Mesothelial cell of epicardium (in vitro differentiated cells): ENCODE measurements at regions not wholly inside any gene's neighbourhood (a gene's known extent, or its start where the extent isn't known, plus 50 kb on each side); places are given as distances from the start of the nearest gene placed in this dataset.
"Not testable (repeated sequence)": the region's sequence is repeated elsewhere in the genome, so short reads cannot be mapped to it uniquely, and the experiment has no call there.

Source experiments
- DNase-seq, 2 experiments: peaks; one replicate each; pipeline ENCODE4 v3.0.0; 2021; ENCODE audit warnings: low spot score in 2 of 2; ENCODE audit not compliant: unreplicated experiment in 2 of 2
- H3K27ac Mint-ChIP-seq: 2 replicates; pipeline ENCODE4 v1.8.0; 2021; ENCODE audit warnings: mixed read lengths
- H3K27me3 Mint-ChIP-seq: 2 replicates; pipeline ENCODE4 v1.8.0; 2021; ENCODE audit warnings: low read depth, mixed read lengths
- H3K36me3 Mint-ChIP-seq: 2 replicates; pipeline ENCODE4 v1.8.0; 2021; ENCODE audit warnings: mixed read lengths
- H3K4me1 Mint-ChIP-seq: 2 replicates; pipeline ENCODE4 v1.8.0; 2021; ENCODE audit warnings: mixed read lengths
- H3K4me3 Mint-ChIP-seq: 2 replicates; pipeline ENCODE4 v1.8.0; 2021; ENCODE audit warnings: mild to moderate bottlenecking, moderate library complexity, mixed read lengths
- H3K9me3 Mint-ChIP-seq: 2 replicates; pipeline ENCODE4 v1.8.0; 2021; ENCODE audit warnings: mixed read lengths
- TF ChIP-seq, protein P1 (sequence below): fragments of 200-600 bp; sonication (generic); IDR thresholded peaks from one replicate; pipeline ENCODE4 v1.5.0; 2021; ENCODE audit warnings: antibody characterized with exemption; ENCODE audit not compliant: unreplicated experiment

DNA sequence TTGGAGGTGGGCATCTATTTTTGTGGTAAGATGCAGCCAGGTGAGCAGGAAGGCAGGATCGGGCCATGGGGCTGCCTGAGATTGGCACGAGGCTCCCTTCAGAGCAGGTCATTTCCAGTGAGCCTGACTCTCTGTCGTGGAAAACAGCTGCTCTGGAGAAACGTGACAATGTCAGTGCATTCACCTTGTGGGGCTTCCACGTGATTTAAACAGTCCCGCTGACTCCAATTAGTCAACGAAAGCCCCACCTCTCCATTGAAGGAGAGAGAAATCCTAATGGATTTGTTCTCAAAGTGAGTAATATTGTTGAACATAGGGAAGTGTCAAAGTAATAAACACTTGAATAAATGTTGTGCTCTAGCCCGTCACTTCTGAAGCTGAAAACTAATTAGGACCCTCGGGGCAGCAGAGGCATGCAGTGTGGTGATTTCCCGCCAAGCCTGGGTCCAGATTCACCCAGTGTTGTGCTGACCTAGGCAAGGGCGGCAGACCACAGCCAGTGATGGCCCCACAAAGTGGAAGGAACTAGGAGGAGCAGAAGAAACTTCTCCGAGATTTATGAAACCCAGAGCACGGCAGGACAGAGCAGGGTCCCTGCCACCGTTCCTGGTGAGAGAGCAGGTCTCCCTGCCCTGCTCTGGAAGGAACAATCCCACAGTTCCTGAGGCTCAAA lies 172.5 kb upstream of the C1orf174 start:
- no peaks in the 10 kb centered on the region for H3K4me1 Mint-ChIP-seq
- peaks cover 44% of the 10 kb centered on the region for H3K27me3 Mint-ChIP-seq
- no peaks in the 10 kb centered on the region for H3K9me3 Mint-ChIP-seq
- H3K27ac Mint-ChIP-seq, result no peak overlapping the region
- TF ChIP-seq, protein P1, sequence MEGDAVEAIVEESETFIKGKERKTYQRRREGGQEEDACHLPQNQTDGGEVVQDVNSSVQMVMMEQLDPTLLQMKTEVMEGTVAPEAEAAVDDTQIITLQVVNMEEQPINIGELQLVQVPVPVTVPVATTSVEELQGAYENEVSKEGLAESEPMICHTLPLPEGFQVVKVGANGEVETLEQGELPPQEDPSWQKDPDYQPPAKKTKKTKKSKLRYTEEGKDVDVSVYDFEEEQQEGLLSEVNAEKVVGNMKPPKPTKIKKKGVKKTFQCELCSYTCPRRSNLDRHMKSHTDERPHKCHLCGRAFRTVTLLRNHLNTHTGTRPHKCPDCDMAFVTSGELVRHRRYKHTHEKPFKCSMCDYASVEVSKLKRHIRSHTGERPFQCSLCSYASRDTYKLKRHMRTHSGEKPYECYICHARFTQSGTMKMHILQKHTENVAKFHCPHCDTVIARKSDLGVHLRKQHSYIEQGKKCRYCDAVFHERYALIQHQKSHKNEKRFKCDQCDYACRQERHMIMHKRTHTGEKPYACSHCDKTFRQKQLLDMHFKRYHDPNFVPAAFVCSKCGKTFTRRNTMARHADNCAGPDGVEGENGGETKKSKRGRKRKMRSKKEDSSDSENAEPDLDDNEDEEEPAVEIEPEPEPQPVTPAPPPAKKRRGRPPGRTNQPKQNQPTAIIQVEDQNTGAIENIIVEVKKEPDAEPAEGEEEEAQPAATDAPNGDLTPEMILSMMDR, result no peak
- no peak overlapping the region for H3K4me3 Mint-ChIP-seq
- DNase-seq, result no peak
- H3K36me3 Mint-ChIP-seq, result no peaks in the 10 kb centered on the region

DNA sequence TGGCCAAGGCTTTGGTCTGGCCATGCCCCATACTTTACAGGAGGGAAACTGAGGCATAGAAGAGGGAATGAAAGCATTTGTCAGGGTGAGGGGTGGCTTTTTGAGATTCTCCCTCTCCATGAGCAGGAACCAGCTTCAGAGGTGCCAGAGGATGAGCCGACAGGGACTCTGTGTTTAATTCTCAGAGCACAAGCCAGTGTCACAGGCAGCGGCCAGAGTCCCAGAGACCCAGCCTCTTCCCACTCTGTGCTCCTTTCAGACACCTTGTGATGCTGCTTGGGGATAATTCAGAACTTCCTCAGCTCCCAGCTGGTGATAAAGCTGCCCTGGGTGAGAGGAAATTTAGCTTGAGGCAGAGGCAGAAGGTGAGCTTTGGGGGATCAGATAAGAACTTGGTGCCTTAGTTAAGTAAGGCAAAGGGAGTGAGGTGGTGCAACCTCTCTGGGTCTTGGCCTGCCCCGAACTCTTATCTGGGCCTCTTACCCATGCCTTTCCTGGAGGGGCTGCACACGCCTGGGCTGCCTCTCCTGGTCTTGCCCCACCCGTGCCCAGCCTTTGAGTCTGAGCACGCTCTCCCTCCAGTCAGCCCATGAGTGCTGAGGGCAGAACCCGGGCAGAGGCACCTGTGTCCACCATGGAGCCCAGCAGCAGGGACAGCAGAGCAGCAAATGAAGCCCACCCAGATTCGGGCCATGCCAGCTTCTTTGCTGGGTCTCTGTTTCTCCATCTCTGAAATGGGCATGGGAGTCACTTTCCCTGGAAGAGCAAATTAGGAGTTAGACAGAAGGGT lies 175.6 kb upstream of the C1orf174 start:
- TF ChIP-seq, protein P1, result no peak
- peaks cover 40% of the 10 kb centered on the region for H3K27me3 Mint-ChIP-seq
- H3K27ac Mint-ChIP-seq, result no peak overlapping the region

DNA sequence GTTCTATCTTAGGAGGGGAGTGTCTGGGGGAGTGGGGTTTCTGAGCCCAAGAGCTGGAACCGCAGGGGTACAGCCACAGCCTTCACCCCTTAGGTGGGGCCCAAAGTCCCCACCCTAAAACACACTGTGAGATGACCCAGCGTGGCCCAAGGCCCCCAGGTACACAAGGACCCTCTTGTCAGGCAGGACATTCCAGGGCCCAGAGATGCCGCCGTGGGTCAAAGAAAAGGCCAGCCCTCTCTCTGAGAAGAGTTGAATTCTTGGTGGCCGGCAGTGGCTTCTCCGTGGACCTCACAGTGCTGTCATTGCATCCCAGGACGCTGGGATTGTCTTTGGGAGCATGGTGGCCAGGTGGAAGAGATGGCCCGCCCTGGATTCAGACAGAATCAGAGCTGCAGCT lies 176.3 kb upstream of the C1orf174 start:
- DNase-seq, result no peak
- Mint-ChIP-seq H3K4me3 (no peak overlapping the region), H3K27me3 (peaks cover 36% of the 10 kb centered on the region), H3K4me1 (no peaks in the 10 kb centered on the region), H3K36me3 (no peaks in the 10 kb centered on the region), H3K9me3 (peaks cover 18% of the 10 kb centered on the region), H3K27ac (no peak overlapping the region)
- TF ChIP-seq, protein P1, result no peak

More for the DNA sequence above, 175.6 kb upstream of the C1orf174 start:
- Mint-ChIP-seq H3K36me3 (no peaks in the 10 kb centered on the region), H3K9me3 (peaks cover 12% of the 10 kb centered on the region), H3K4me1 (no peaks in the 10 kb centered on the region), H3K4me3 (no peak overlapping the region)
- DNase-seq, result no peak

DNA sequence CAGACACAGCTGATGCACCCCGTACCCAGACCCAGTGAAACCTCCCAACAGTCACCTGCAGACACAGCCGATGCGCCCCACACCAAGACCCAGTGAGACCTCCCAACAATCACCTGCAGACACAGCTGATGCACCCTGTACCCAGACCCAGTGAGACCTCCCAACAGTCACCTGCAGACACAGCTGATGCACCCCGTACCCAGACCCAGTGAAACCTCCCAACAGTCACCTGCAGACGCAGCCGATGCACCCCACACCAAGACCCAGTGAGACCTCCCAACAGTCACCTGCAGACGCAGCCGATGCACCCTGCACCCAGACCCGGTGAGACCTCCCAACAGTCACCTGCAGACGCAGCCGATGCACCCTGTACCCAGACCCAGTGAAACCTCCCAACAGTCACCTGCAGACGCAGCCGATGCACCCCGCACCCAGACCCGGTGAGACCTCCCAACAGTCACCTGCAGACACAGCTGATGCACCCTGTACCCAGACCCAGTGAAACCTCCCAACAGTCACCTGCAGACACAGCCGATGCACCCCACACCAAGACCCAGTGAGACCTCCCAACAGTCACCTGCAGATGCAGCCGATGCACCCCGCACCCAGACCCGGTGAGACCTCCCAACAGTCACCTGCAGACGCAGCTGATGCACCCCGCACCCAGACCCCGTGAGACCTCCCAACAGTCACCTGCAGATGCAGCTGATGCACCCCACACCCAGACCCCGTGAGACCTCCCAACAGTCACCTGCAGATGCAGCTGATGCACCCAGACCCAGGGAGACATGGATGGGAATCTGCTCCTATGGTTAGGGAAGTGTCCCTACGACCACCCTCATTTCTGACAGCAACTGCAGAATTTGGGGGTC lies 178.3 kb upstream of the C1orf174 start:
- Mint-ChIP-seq H3K27me3 (peaks cover 18% of the 10 kb centered on the region), H3K9me3 (peaks cover 18% of the 10 kb centered on the region)
- not testable (repeated sequence) for H3K36me3 Mint-ChIP-seq, DNase-seq, H3K27ac Mint-ChIP-seq, H3K4me3 Mint-ChIP-seq, H3K4me1 Mint-ChIP-seq

DNA sequence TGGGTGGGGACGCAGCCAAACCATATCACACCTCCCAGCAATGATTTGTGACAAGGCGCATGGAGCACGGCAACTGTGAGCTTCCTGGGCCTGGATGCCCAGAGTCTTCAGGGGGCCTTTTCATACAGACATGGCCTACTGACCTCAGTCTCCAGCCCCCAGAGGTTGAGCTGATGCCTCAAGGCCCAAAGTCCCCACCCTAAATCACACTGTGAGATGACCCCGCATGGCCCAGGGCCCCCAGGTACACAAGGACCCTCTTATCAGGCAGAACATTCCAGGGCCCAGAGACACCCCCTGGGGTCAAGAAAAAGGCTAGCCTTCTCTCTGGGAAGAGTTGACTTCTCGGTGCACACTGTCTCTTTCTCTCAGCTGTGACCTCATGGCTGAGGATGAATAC lies 179.7 kb upstream of the C1orf174 start:
- Mint-ChIP-seq H3K27me3 (peaks cover 22% of the 10 kb centered on the region), H3K36me3 (no peaks in the 10 kb centered on the region), H3K4me3 (no peak overlapping the region), H3K4me1 (no peaks in the 10 kb centered on the region), H3K27ac (no peak overlapping the region), H3K9me3 (peaks cover 18% of the 10 kb centered on the region)
- no peak for DNase-seq
- TF ChIP-seq, protein P1, result no peak
